Lung (tissue), 11 donors: ENCODE measurements at regions not wholly inside any gene's neighbourhood (a gene's known extent, or its start where the extent isn't known, plus 50 kb on each side); places are given as distances from the start of the nearest gene placed in this dataset.

Experiments
- ATAC-seq: fragments of 200-7000 bp; cut with Tn5 transposase; one replicate; pipeline ENCODE4 v1.9.1; 2020; ENCODE audit warnings: moderate number of reproducible peaks; ENCODE audit not compliant: insufficient read depth, low FRiP score
- DNase-seq, 3 donors: peaks; one replicate each; pipeline ENCODE4 v3.0.0-alpha.2; 2013 to 2017
- H3K27ac ChIP-seq, 2 donors: one replicate each; pipeline ENCODE4 v1.5.1; 2013; ENCODE audit warnings: mild to moderate bottlenecking in 2 of 2, moderate library complexity in 2 of 2, control low read depth in 1 of 2, inconsistent platforms in 1 of 2, low read depth in 1 of 2, low read length in 1 of 2
- H3K27me3 ChIP-seq, 3 donors: one replicate each; pipeline ENCODE4 v1.5.1; 2013; ENCODE audit warnings: low read length in 2 of 3; ENCODE audit not compliant: control insufficient read depth in 3 of 3, insufficient read depth in 3 of 3
- H3K36me3 ChIP-seq, 4 donors: one replicate each; pipeline ENCODE4 v1.5.1; 2013; ENCODE audit warnings: low read length in 4 of 4, mild to moderate bottlenecking in 1 of 4, moderate library complexity in 1 of 4; ENCODE audit not compliant: control insufficient read depth in 4 of 4, insufficient read depth in 4 of 4
- H3K4me1 ChIP-seq, 5 donors: one replicate each; pipeline ENCODE4 v1.5.1; 2013; ENCODE audit warnings: low read length in 5 of 5, mild to moderate bottlenecking in 2 of 5, moderate library complexity in 1 of 5; ENCODE audit not compliant: control insufficient read depth in 5 of 5, insufficient read depth in 5 of 5
- H3K4me3 ChIP-seq: one replicate; pipeline ENCODE4 v1.5.1; 2013; ENCODE audit warnings: mild to moderate bottlenecking, control low read depth, moderate library complexity
- H3K9ac ChIP-seq, 2 donors: one replicate each; pipeline ENCODE4 v1.5.1; 2013; ENCODE audit warnings: low read length in 2 of 2, control low read depth in 1 of 2; ENCODE audit not compliant: insufficient read depth in 1 of 2
- H3K9me3 ChIP-seq, 4 donors: one replicate each; pipeline ENCODE4 v1.5.1; 2013; ENCODE audit warnings: low read length in 3 of 4, mild to moderate bottlenecking in 1 of 4, moderate library complexity in 1 of 4; ENCODE audit not compliant: control insufficient read depth in 4 of 4, insufficient read depth in 3 of 4
- WGBS, 2 donors: extraction: QIAGEN DNeasy Blood & Tissue Kit; methylation state at CpG; one replicate each; pipeline ENCODE4 v1.1.7; 2013; 5-methylcytosine and 5-hydroxymethylcytosine counted together
- TF ChIP-seq, protein P1 (sequence below): IDR thresholded peaks from 2 replicates; pipeline ENCODE4 v1.5.1; 2012; ENCODE audit warnings: mild to moderate bottlenecking; ENCODE audit errors: control extremely low read depth, extremely low read depth
- donor health status: control.
- donor health status: control.
- donor health status: Bipolar disorder and iron deficiency.
- donor health status: healthy.
- donor health status: DM: yes; HTN: yes; CAD: no.

DNA sequence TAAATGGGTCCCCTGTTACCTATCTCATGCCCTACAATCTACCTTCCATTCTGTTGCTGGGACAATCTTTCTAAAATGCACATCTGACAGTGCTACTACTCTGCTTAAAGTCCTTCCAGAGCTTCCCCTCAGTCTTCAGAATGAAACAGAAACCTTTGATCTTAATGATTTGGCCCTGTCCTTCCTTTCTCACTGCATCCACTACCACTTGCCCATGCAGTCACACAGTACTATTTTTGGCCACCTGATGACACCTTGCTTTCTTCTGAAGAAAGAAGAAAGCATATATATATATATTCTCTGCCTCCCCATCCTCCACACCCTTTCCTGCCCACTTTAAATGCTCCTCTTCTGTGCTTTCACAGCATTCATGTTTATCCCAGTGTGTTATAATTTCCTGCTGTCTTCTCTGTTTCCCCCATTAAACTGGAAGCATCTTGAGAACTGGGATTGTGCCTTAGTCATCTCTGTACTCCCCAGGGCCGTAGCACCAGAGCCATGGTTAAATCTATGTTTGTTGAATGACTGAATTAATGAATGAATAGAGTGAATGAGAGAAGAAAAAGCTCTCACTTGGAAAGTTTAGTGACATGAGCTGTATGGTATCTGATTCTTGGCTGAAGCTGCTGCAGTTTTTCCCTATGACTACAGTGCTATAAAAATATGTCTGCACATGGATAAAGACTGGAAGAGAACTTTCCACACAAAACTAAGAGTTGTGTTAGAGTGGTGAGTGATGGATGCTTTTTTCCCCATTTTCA is 56.2 kb downstream of the RTL9 start:
- DNase-seq (peak in 1 of 3 donors; percentile 40), ATAC-seq (no peak)
- no peak overlapping the region for H3K9ac ChIP-seq
- TF ChIP-seq, protein P1, sequence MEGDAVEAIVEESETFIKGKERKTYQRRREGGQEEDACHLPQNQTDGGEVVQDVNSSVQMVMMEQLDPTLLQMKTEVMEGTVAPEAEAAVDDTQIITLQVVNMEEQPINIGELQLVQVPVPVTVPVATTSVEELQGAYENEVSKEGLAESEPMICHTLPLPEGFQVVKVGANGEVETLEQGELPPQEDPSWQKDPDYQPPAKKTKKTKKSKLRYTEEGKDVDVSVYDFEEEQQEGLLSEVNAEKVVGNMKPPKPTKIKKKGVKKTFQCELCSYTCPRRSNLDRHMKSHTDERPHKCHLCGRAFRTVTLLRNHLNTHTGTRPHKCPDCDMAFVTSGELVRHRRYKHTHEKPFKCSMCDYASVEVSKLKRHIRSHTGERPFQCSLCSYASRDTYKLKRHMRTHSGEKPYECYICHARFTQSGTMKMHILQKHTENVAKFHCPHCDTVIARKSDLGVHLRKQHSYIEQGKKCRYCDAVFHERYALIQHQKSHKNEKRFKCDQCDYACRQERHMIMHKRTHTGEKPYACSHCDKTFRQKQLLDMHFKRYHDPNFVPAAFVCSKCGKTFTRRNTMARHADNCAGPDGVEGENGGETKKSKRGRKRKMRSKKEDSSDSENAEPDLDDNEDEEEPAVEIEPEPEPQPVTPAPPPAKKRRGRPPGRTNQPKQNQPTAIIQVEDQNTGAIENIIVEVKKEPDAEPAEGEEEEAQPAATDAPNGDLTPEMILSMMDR: no peak
- no peaks in the 10 kb centered on the region for H3K36me3 ChIP-seq
- no peak overlapping the region for H3K4me3 ChIP-seq
- whole genome bisulfite sequencing, 2 donors: 41 to 85% methylated on average over 1 of the region's 1 CpG
- no peak overlapping the region for H3K27ac ChIP-seq
- peaks cover 0 to 16% (median 4%) of the 10 kb centered on the region in 5 donors for H3K4me1 ChIP-seq
- H3K9me3 ChIP-seq: no peaks in the 10 kb centered on the region
- H3K27me3 ChIP-seq: peaks cover 0 to 24% (median 6%) of the 10 kb centered on the region in 3 donors

DNA sequence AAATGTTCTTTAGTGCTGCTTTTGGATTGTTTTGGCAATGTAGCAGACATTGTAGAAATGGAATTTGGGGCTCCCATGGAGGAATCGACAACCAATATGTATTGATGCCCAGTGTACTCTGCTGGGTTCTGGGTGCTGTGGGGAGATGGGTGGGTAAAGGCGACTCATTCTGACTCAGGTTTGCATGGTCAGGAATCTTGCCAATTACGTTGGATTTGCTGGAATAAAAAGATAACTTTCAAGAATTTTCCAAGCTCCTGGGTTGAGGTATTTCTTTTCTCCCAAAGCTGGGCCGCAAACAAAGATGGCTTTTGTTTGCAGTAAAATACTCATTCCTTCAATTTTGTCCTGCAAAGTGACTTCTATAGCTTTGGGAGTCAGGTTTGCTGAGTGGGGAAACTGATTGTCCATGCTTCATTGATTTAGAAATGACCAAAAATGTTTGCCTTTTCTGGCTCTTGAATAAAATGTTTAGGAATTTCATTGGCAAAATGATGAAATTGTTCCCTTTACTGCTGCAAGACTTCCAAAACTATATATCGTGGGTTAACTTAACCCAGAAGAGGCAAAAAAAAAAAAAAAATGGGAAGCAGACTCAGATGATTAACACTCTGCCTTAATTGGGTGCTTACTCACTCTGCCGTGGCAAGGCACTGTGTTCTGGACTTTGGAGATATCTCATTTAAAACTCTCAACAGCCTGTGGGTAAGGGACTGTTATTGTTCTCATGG is 57.0 kb downstream of the RTL9 start:
- WGBS, 2 donors: 70 to 83% methylated on average over 6 of the region's 6 CpGs
- peaks cover 0 to 21% (median 6%) of the 10 kb centered on the region in 3 donors for H3K27me3 ChIP-seq
- H3K9ac ChIP-seq: no peak overlapping the region
- DNase-seq (no peak), ATAC-seq (no peak)
- H3K4me3 ChIP-seq: no peak overlapping the region
- H3K4me1 ChIP-seq: peaks cover 0 to 17% (median 4%) of the 10 kb centered on the region in 5 donors
- H3K36me3 ChIP-seq: no peaks in the 10 kb centered on the region
- TF ChIP-seq, protein P1: no peak
- no peaks in the 10 kb centered on the region for H3K9me3 ChIP-seq
- no peak overlapping the region for H3K27ac ChIP-seq

DNA sequence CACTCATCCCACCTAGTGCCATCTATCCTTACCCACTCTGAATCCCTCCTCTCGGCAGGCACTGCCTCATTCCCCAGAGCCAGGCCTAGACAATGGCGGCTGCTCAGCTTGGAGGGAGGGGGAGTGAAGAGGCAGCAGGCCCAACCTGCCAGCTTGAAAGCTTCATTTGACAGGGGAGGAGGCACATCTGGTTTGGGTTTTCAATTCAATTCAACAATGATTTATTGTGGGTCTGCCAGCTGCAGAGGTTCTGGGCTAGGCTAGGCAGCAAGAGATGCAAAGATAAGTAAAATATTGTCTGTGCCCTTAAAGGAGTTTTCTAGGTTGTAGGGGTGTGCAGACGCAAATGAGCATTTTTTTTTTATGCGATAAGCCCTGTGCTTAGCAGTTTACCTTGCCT is 58.5 kb downstream of the RTL9 start:
- H3K27ac ChIP-seq: no peak overlapping the region
- no peak overlapping the region for H3K9ac ChIP-seq
- peak in 1 of 3 donors; percentile 25 for DNase-seq
- 78 to 94% methylated on average over 4 of the region's 4 CpGs for WGBS, 2 donors
- TF ChIP-seq, protein P1: no peak
- H3K4me3 ChIP-seq: no peak overlapping the region
- H3K27me3 ChIP-seq: peaks cover 0 to 14% (median 11%) of the 10 kb centered on the region in 3 donors
- ATAC-seq: no peak
- no peaks in the 10 kb centered on the region for H3K9me3 ChIP-seq
- H3K36me3 ChIP-seq: no peaks in the 10 kb centered on the region
- peaks cover 0 to 26% (median 4%) of the 10 kb centered on the region in 5 donors for H3K4me1 ChIP-seq
